Neural cell (in vitro differentiated cells): ENCODE measurements at regions not wholly inside any gene's neighbourhood (a gene's known extent, or its start where the extent isn't known, plus 50 kb on each side); places are given as distances from the start of the nearest gene placed in this dataset.

ENCODE experiments used
- H2AFZ ChIP-seq: fragments of 200-600, 300-800 bp; sonication (generic), shearing (Covaris generic); 2 replicates; pipeline ENCODE4 v1.6.0; 2014; ENCODE audit warnings: low read depth, mild to moderate bottlenecking, antibody characterized with exemption, low read length, moderate library complexity
- H3F3A ChIP-seq: fragments of 200-600 bp; shearing (Covaris generic); 2 replicates; pipeline ENCODE4 v1.6.1; 2016; ENCODE audit warnings: mild to moderate bottlenecking, moderate library complexity, mixed read lengths, antibody characterized with exemption, low read length; ENCODE audit not compliant: insufficient read depth, poor library complexity, severe bottlenecking
- H3K27ac ChIP-seq: fragments of 200-600, 300-800 bp; sonication (generic), shearing (Covaris generic); 2 replicates; pipeline ENCODE4 v1.5.1; 2014; ENCODE audit warnings: mild to moderate bottlenecking, low read length, moderate library complexity
- H3K27me3 ChIP-seq: fragments of 300-800, 200-600 bp; sonication (generic), shearing (Covaris generic); 2 replicates; pipeline ENCODE4 v1.6.0; 2014; ENCODE audit warnings: mild to moderate bottlenecking, low read depth, low read length, moderate library complexity; ENCODE audit not compliant: insufficient read depth
- H3K36me3 ChIP-seq: fragments of 300-800, 200-600 bp; sonication (generic), shearing (Covaris generic); 2 replicates; pipeline ENCODE4 v1.5.1; 2014; ENCODE audit warnings: mild to moderate bottlenecking, antibody characterized with exemption, low read length, moderate library complexity; ENCODE audit not compliant: insufficient read depth
- H3K4me2 ChIP-seq: fragments of 300-800, 200-600 bp; sonication (generic), shearing (Covaris generic); 2 replicates; pipeline ENCODE4 v1.6.0; 2014; ENCODE audit warnings: mild to moderate bottlenecking, low read length
- H3K4me3 ChIP-seq: fragments of 300-800, 200-600 bp; sonication (generic), shearing (Covaris generic); 2 replicates; pipeline ENCODE4 v1.5.1; 2014; ENCODE audit warnings: mild to moderate bottlenecking, low read length, moderate library complexity
- H3K79me2 ChIP-seq: fragments of 200-600 bp; shearing (Covaris generic); replicated peaks from 2 replicates; pipeline ENCODE4 v1.6.0; 2014; ENCODE audit warnings: mild to moderate bottlenecking, low read length, moderate library complexity; ENCODE audit not compliant: insufficient read depth
- H3K9ac ChIP-seq: fragments of 300-800, 200-600 bp; sonication (generic), shearing (Covaris generic); 2 replicates; pipeline ENCODE4 v1.6.1; 2016; ENCODE audit warnings: mild to moderate bottlenecking, low read length, mixed read lengths
- H3K9me2 ChIP-seq: fragments of 200-600 bp; shearing (Covaris generic); 2 replicates; pipeline ENCODE4 v1.6.1; 2016; ENCODE audit warnings: mild to moderate bottlenecking, low read length, mixed read lengths; ENCODE audit not compliant: insufficient read depth
- H3K9me3 ChIP-seq: fragments of 200-600, 300-800 bp; sonication (generic), shearing (Covaris generic); 2 replicates; pipeline ENCODE4 v1.6.1; 2016; ENCODE audit warnings: mild to moderate bottlenecking, mixed run types, low read length, moderate library complexity, mixed read lengths
- H4K20me1 ChIP-seq: fragments of 200-600 bp; shearing (Covaris generic); 2 replicates; pipeline ENCODE4 v1.6.1; 2016; ENCODE audit warnings: mild to moderate bottlenecking, mixed run types; ENCODE audit not compliant: insufficient read depth
- CTCF ChIP-seq: fragments of 450-650 bp; IDR thresholded peaks from 2 replicates; pipeline ENCODE4 v1.5.1; 2014; ENCODE audit warnings: antibody characterized with exemption, mild to moderate bottlenecking, moderate library complexity; ENCODE audit not compliant: poor library complexity, severe bottlenecking
- EP300 ChIP-seq: fragments of 450-650 bp; conservative IDR thresholded peaks from 2 replicates; pipeline ENCODE4 v1.6.1; 2014; ENCODE audit warnings: antibody characterized with exemption, mild to moderate bottlenecking, moderate library complexity; ENCODE audit not compliant: poor library complexity, severe bottlenecking
- EZH2 ChIP-seq: fragments of 200-600, 300-800 bp; shearing (Covaris generic), sonication (generic); IDR thresholded peaks from 2 replicates; pipeline ENCODE4 v1.6.1; 2014; ENCODE audit warnings: antibody characterized with exemption, low read length, borderline replicate concordance, mild to moderate bottlenecking; ENCODE audit not compliant: insufficient read depth, poor library complexity, severe bottlenecking
- MXI1 ChIP-seq: fragments of 450-650 bp; conservative IDR thresholded peaks from 2 replicates; pipeline ENCODE4 v1.6.1; 2014; ENCODE audit warnings: antibody characterized with exemption, mild to moderate bottlenecking; ENCODE audit not compliant: poor library complexity, severe bottlenecking
- POLR2AphosphoS5 ChIP-seq: IDR thresholded peaks from 2 replicates; pipeline ENCODE4 v1.6.1; 2012
- RAD21 ChIP-seq: fragments of 450-650 bp; conservative IDR thresholded peaks from 2 replicates; pipeline ENCODE4 v1.6.1; 2014; ENCODE audit warnings: antibody characterized with exemption, mild to moderate bottlenecking, moderate library complexity
- REST ChIP-seq: IDR thresholded peaks from 2 replicates; pipeline ENCODE4 v1.6.1; 2012; ENCODE audit warnings: borderline replicate concordance
- SMC3 ChIP-seq: fragments of 450-650 bp; conservative IDR thresholded peaks from 2 replicates; pipeline ENCODE4 v1.6.1; 2014; ENCODE audit warnings: antibody characterized with exemption, mild to moderate bottlenecking, moderate library complexity; ENCODE audit not compliant: poor library complexity
- TAF1 ChIP-seq: IDR thresholded peaks from 2 replicates; pipeline ENCODE4 v1.6.1; 2012; ENCODE audit warnings: low read depth

GRCh38 chr10:125249948-125250347, 89.6 kb upstream of the CTBP2 start:
- H4K20me1 ChIP-seq, result no peaks in the 10 kb centered on the region
- no peaks in the 10 kb centered on the region for H3K36me3 ChIP-seq

GRCh38 chr10:125248489-125248888, 88.1 kb upstream of the CTBP2 start:
- H4K20me1 ChIP-seq, result no peaks in the 10 kb centered on the region
- no peaks in the 10 kb centered on the region for H3K9me2 ChIP-seq
- no peak overlapping the region for H2AFZ ChIP-seq
- no peak overlapping the region for H3K4me3 ChIP-seq
- H3K4me2 ChIP-seq, result no peak overlapping the region
- H3K27ac ChIP-seq, result no peak overlapping the region
- no peaks in the 10 kb centered on the region for H3K9me3 ChIP-seq
- no peaks in the 10 kb centered on the region for H3F3A ChIP-seq
- no peaks in the 10 kb centered on the region for H3K36me3 ChIP-seq
- H3K27me3 ChIP-seq, result no peaks in the 10 kb centered on the region
- H3K9ac ChIP-seq, result no peak overlapping the region
- no peaks in the 10 kb centered on the region for H3K79me2 ChIP-seq
- TF ChIP-seq SMC3 (no peak), TAF1 (no peak), POLR2AphosphoS5 (no peak), EZH2 (no peak), REST (no peak), EP300 (no peak), CTCF (no peak)

More at GRCh38 chr10:125249948-125250347, 89.6 kb upstream of the CTBP2 start:
- H3F3A ChIP-seq, result no peaks in the 10 kb centered on the region
- H3K9ac ChIP-seq, result no peak overlapping the region
- H3K79me2 ChIP-seq, result no peaks in the 10 kb centered on the region
- no peak overlapping the region for H2AFZ ChIP-seq
- no peaks in the 10 kb centered on the region for H3K9me2 ChIP-seq
- no peak for TF ChIP-seq CTCF
- no peak for TF ChIP-seq REST
- no peak for TF ChIP-seq EZH2
- TF ChIP-seq RAD21, result no peak
- no peak for TF ChIP-seq POLR2AphosphoS5
- TF ChIP-seq MXI1, result no peak
- TF ChIP-seq SMC3, result no peak
- no peak for TF ChIP-seq EP300
- TF ChIP-seq TAF1, result no peak
- H3K27ac ChIP-seq, result no peak overlapping the region
- no peak overlapping the region for H3K4me3 ChIP-seq
- no peak overlapping the region for H3K4me2 ChIP-seq
- no peaks in the 10 kb centered on the region for H3K9me3 ChIP-seq
- no peaks in the 10 kb centered on the region for H3K27me3 ChIP-seq
